MM.1S (cell line): ENCODE measurements at regions not wholly inside any gene's neighbourhood (a gene's known extent, or its start where the extent isn't known, plus 50 kb on each side); places are given as distances from the start of the nearest gene placed in this dataset.

Experiments
- DNase-seq: peaks from one replicate; pipeline ENCODE4 v3.0.0-alpha.2; 2015
- H2AFZ ChIP-seq: fragments of 300-600 bp; sonication (generic); 2 replicates; pipeline ENCODE4 v1.6.0; 2016; ENCODE audit warnings: antibody characterized with exemption, low read length
- H3F3A ChIP-seq: fragments of 300-600 bp; sonication (generic); 2 replicates; pipeline ENCODE4 v1.6.1; 2016; ENCODE audit warnings: mild to moderate bottlenecking, antibody characterized with exemption, low read length, moderate library complexity, mixed read lengths; ENCODE audit not compliant: insufficient read depth
- H3K27ac ChIP-seq: fragments of 300-600 bp; sonication (generic); 2 replicates; pipeline ENCODE4 v1.5.1; 2016; ENCODE audit warnings: mild to moderate bottlenecking, low read length
- H3K27me3 ChIP-seq: fragments of 300-600 bp; sonication (generic); replicated peaks from 2 replicates; pipeline ENCODE4 v1.6.0; 2016; ENCODE audit warnings: low read length; ENCODE audit not compliant: insufficient read depth
- H3K36me3 ChIP-seq: fragments of 300-600 bp; sonication (generic); replicated peaks from 2 replicates; pipeline ENCODE4 v1.6.1; 2016; ENCODE audit warnings: mild to moderate bottlenecking, low read length, mixed read lengths; ENCODE audit not compliant: insufficient read depth
- H3K4me1 ChIP-seq: fragments of 300-600 bp; sonication (generic); 2 replicates; pipeline ENCODE4 v1.6.1; 2016; ENCODE audit warnings: low read length, mixed read lengths
- H3K4me2 ChIP-seq: fragments of 300-600 bp; sonication (generic); 2 replicates; pipeline ENCODE4 v1.6.0; 2016; ENCODE audit warnings: low read depth, low read length
- H3K4me3 ChIP-seq: fragments of 300-600 bp; sonication (generic); 2 replicates; pipeline ENCODE4 v1.5.1; 2016; ENCODE audit warnings: low read length, mixed read lengths
- H3K79me2 ChIP-seq: fragments of 300-600 bp; sonication (generic); 2 replicates; pipeline ENCODE4 v1.6.1; 2016; ENCODE audit warnings: mixed run types, low read length, mixed read lengths
- H3K9ac ChIP-seq: fragments of 300-600 bp; sonication (generic); 2 replicates; pipeline ENCODE4 v1.6.1; 2016; ENCODE audit warnings: low read length, mixed read lengths
- H3K9me2 ChIP-seq: fragments of 300-600 bp; sonication (generic); replicated peaks from 2 replicates; pipeline ENCODE4 v1.6.1; 2016; ENCODE audit warnings: mild to moderate bottlenecking, low read length, mixed read lengths; ENCODE audit not compliant: insufficient read depth
- H3K9me3 ChIP-seq: fragments of 300-600 bp; sonication (generic); replicated peaks from 2 replicates; pipeline ENCODE4 v1.6.1; 2016; ENCODE audit warnings: mild to moderate bottlenecking, low read length, mixed read lengths; ENCODE audit not compliant: insufficient read depth
- H4K20me1 ChIP-seq: fragments of 300-600 bp; sonication (generic); 2 replicates; pipeline ENCODE4 v1.6.1; 2016; ENCODE audit warnings: mild to moderate bottlenecking, low read length, moderate library complexity, mixed read lengths; ENCODE audit not compliant: insufficient read depth
- EZH2 ChIP-seq: fragments of 300-600 bp; sonication (generic); optimal IDR thresholded peaks from 2 replicates; pipeline ENCODE3; 2017; ENCODE audit warnings: low read depth, mild to moderate bottlenecking, antibody characterized with exemption, low read length, mixed read lengths
- EZH2phosphoT487 ChIP-seq: fragments of 300-600 bp; sonication (generic); IDR thresholded peaks from 2 replicates; pipeline ENCODE4 v1.6.1; 2018; ENCODE audit warnings: antibody characterized with exemption, low read length
- TF ChIP-seq, protein P1 (sequence below): fragments of 300-600 bp; sonication (generic); IDR thresholded peaks from 2 replicates; pipeline ENCODE4 v1.5.1; 2016; ENCODE audit warnings: antibody characterized with exemption, low read length, mixed read lengths

DNA sequence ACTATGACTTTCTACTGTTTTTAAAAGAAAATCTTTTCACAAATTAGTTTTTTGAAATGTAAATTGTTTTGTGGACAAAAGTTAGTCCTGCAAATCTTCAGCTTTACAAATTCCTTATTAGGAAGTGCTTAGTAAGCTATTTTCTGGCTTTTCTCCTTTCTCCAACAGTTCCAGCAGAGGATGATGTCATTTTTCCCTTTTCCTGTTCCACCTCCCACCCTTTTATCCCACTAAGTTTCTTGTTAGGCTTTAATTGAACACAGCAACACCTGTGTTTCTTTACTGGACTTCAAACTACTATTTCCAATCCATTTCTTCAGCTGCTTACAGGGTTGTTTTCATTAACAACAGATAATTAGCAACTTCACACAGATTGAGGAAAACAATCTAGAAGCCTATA is 389.2 kb downstream of the NDFIP2 start:
- Histone ChIP-seq H3K9me2 (no peaks in the 10 kb centered on the region), H3K4me2 (no peak overlapping the region), H3K9ac (no peak overlapping the region), H3K9me3 (no peaks in the 10 kb centered on the region), H2AFZ (no peak overlapping the region), H3K79me2 (no peaks in the 10 kb centered on the region), H3K27ac (no peak overlapping the region), H3K4me3 (no peak overlapping the region), H3K36me3 (no peaks in the 10 kb centered on the region), H3F3A (no peaks in the 10 kb centered on the region), H3K4me1 (no peaks in the 10 kb centered on the region), H4K20me1 (no peaks in the 10 kb centered on the region), H3K27me3 (no peaks in the 10 kb centered on the region)
- TF ChIP-seq EZH2phosphoT487: no peak
- TF ChIP-seq, protein P1, sequence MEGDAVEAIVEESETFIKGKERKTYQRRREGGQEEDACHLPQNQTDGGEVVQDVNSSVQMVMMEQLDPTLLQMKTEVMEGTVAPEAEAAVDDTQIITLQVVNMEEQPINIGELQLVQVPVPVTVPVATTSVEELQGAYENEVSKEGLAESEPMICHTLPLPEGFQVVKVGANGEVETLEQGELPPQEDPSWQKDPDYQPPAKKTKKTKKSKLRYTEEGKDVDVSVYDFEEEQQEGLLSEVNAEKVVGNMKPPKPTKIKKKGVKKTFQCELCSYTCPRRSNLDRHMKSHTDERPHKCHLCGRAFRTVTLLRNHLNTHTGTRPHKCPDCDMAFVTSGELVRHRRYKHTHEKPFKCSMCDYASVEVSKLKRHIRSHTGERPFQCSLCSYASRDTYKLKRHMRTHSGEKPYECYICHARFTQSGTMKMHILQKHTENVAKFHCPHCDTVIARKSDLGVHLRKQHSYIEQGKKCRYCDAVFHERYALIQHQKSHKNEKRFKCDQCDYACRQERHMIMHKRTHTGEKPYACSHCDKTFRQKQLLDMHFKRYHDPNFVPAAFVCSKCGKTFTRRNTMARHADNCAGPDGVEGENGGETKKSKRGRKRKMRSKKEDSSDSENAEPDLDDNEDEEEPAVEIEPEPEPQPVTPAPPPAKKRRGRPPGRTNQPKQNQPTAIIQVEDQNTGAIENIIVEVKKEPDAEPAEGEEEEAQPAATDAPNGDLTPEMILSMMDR: no peak
- no peak for DNase-seq

DNA sequence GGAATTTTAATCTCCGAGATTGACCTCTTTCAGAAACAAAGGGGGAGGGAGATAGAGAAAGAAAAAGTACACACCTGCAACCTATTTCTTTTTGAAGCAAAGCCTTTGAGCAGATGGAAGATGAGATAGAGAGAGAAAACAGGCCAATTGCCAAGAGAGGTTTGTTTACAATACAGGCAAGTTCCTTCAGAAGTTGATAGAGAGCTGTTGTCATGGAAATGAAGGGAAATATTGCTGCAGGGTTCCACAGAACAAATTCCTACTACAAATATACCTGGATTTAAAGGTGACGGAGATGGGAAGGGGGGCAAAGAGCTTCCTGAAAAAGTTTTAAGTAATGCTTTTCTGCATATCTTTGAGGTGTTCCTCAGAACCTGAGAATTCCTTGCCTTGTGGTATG is 388.4 kb downstream of the NDFIP2 start:
- H4K20me1 ChIP-seq: no peaks in the 10 kb centered on the region
- H3K27me3 ChIP-seq: no peaks in the 10 kb centered on the region
- H3K9me3 ChIP-seq: no peaks in the 10 kb centered on the region
- DNase-seq: no peak
- no peak overlapping the region for H3K4me3 ChIP-seq
- H3K36me3 ChIP-seq: no peaks in the 10 kb centered on the region
- TF ChIP-seq, protein P1: no peak
- TF ChIP-seq EZH2phosphoT487: no peak
- no peak for TF ChIP-seq EZH2
- no peak overlapping the region for H3K27ac ChIP-seq
- H3K9me2 ChIP-seq: no peaks in the 10 kb centered on the region
- no peak overlapping the region for H2AFZ ChIP-seq
- no peaks in the 10 kb centered on the region for H3K79me2 ChIP-seq
- no peak overlapping the region for H3K9ac ChIP-seq
- no peaks in the 10 kb centered on the region for H3K4me1 ChIP-seq
- H3F3A ChIP-seq: no peaks in the 10 kb centered on the region
- no peak overlapping the region for H3K4me2 ChIP-seq

DNA sequence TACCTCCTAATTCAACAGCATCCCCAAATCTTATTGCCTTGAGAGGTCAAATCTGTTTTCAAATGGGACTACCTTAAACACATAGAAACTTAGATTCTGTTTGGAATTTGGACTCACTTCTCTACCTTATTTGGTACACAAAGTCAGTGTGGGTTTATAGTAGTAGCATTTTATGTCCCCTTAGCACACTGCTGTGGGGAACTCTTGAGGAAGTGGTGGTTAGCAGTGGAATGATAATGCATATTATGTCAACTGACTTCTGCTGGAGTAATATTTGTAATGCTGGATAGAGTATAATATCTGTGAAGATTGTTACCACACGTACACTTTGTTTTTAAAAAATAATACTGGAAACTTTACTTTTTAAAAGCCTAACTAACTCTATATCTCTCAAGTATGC is 386.3 kb downstream of the NDFIP2 start:
- no peaks in the 10 kb centered on the region for H3K4me1 ChIP-seq

More for the DNA sequence above, 386.3 kb downstream of the NDFIP2 start:
- no peaks in the 10 kb centered on the region for H3K9me2 ChIP-seq
- no peaks in the 10 kb centered on the region for H4K20me1 ChIP-seq
- no peaks in the 10 kb centered on the region for H3K79me2 ChIP-seq
- TF ChIP-seq, protein P1: no peak
- TF ChIP-seq EZH2 (no peak), EZH2phosphoT487 (no peak)
- no peaks in the 10 kb centered on the region for H3K36me3 ChIP-seq
- H3K4me2 ChIP-seq: no peak overlapping the region
- no peak overlapping the region for H2AFZ ChIP-seq
- H3K4me3 ChIP-seq: no peak overlapping the region
- no peak overlapping the region for H3K9ac ChIP-seq
- H3K9me3 ChIP-seq: no peaks in the 10 kb centered on the region
- no peaks in the 10 kb centered on the region for H3F3A ChIP-seq
- no peaks in the 10 kb centered on the region for H3K27me3 ChIP-seq
- DNase-seq: no peak
- H3K27ac ChIP-seq: no peak overlapping the region
